Choroid plexus epithelial cell (primary cell): ENCODE measurements at regions not wholly inside any gene's neighbourhood (a gene's known extent, or its start where the extent isn't known, plus 50 kb on each side); places are given as distances from the start of the nearest gene placed in this dataset.
A peak's percentile ranks its signal among the peaks of the same experiment; 100 is the strongest.

ENCODE experiments used
- DNase-seq: peaks from one replicate; pipeline ENCODE4 v3.0.0-alpha.2; 2010; ENCODE audit warnings: low read depth
- H3K4me3 ChIP-seq: 2 replicates; pipeline ENCODE4 v1.5.1; 2011; ENCODE audit warnings: low read depth, mild to moderate bottlenecking, control low read depth, low read length, moderate library complexity
- TF ChIP-seq, protein P1 (sequence below): conservative IDR thresholded peaks from 2 replicates; pipeline ENCODE4 v1.5.1; 2011; ENCODE audit warnings: low read depth, mild to moderate bottlenecking, control low read depth, inconsistent platforms, low read length, moderate library complexity

DNA sequence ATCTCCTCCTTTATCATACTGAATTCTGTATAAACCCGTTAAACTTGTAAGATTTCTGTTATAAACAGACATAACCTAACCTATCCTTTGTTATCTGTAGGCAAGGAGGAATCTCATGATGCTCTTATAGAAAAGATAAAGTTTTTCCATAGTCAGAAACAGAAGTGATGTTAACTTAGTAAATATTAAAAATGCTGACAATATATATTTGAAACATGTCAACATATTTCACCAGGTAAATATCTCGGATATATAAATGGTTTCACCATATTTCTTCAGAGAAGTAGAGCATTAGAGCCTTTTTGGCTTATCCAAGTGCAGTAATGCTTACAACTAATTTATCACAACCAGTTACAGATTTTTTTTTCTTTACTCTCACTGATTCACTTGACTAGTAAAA lies 625.9 kb downstream of the PDHA2 start:
- DNase-seq: no peak
- TF ChIP-seq, protein P1, sequence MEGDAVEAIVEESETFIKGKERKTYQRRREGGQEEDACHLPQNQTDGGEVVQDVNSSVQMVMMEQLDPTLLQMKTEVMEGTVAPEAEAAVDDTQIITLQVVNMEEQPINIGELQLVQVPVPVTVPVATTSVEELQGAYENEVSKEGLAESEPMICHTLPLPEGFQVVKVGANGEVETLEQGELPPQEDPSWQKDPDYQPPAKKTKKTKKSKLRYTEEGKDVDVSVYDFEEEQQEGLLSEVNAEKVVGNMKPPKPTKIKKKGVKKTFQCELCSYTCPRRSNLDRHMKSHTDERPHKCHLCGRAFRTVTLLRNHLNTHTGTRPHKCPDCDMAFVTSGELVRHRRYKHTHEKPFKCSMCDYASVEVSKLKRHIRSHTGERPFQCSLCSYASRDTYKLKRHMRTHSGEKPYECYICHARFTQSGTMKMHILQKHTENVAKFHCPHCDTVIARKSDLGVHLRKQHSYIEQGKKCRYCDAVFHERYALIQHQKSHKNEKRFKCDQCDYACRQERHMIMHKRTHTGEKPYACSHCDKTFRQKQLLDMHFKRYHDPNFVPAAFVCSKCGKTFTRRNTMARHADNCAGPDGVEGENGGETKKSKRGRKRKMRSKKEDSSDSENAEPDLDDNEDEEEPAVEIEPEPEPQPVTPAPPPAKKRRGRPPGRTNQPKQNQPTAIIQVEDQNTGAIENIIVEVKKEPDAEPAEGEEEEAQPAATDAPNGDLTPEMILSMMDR: no peak
- no peak overlapping the region for H3K4me3 ChIP-seq

GRCh38 chr4:96471956-96472867 lies 632.3 kb downstream of the PDHA2 start:
- H3K4me3 ChIP-seq: no peak overlapping the region
- peak; percentile 31 for DNase-seq
- TF ChIP-seq, protein P1: no peak

GRCh38 chr4:96473246-96473645 lies 633.4 kb downstream of the PDHA2 start:
- no peak for DNase-seq
- no peak overlapping the region for H3K4me3 ChIP-seq
- TF ChIP-seq, protein P1: no peak

DNA sequence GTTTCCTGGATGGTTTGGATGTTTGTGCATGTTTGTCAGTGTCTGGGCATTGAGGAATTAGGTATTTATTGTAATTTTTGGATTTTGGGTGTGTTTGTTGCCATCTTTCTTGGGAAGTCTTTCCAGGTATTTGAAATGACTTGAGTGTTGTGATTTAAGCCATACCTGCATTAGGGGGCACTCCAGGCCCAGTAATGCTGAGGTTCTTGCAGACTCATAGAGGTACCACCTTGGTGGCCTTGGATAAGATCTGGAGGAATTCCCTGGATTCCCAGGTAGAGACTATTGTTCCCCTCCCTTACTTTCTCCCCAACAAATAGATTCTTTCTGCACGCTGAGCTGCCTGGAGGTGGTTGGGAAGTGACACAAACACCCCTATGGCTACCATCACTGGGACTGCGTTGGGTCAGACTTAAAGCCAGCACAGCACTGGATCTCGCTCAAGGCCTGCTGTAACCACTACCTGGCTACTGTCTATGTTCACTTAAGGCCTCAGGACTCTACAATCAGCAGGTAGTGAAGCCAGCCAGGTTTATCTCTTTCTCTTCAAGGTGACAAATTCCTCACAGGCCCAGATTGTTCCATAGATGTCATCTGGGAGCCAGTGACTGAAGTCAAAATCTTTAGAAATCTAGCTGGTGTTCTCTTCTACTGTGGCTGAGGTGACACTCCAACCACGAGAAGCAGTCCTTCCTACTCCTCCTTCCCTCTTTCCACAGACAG lies 643.6 kb downstream of the PDHA2 start:
- TF ChIP-seq, protein P1: peak; percentile 43
- DNase-seq: peak; percentile 43
- H3K4me3 ChIP-seq: no peak overlapping the region

DNA sequence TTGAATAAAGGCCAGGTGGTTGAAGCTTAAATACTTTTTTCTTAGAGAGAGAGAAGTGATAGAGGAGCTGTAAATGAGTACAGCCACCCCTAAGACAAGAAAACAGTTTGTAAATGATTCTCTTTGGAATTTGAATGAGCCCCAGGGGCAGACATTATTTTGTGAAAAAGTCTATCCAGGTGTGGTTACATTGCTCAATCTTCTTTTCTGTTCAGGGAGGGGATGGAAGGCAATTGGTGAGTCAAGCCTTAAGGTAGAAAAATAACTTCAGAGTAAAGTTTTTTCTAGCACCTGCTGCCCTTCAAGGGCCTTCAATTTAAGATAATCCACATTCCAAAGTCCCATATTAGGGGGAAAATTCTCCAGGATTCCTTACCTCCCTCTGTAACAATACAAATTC lies 646.7 kb downstream of the PDHA2 start:
- TF ChIP-seq, protein P1: no peak
- no peak for DNase-seq
- H3K4me3 ChIP-seq: no peak overlapping the region

GRCh38 chr4:96497621-96498020 lies 657.7 kb downstream of the PDHA2 start:
- TF ChIP-seq, protein P1: no peak
- no peak overlapping the region for H3K4me3 ChIP-seq
- DNase-seq: no peak

GRCh38 chr4:96504386-96504785 lies 664.5 kb downstream of the PDHA2 start:
- no peak overlapping the region for H3K4me3 ChIP-seq
- TF ChIP-seq, protein P1: no peak
- no peak for DNase-seq
